GM21515 (cell line): ENCODE measurements at regions not wholly inside any gene's neighbourhood (a gene's known extent, or its start where the extent isn't known, plus 50 kb on each side); places are given as distances from the start of the nearest gene placed in this dataset.
"Not testable (repeated sequence)": the region's sequence is repeated elsewhere in the genome, so short reads cannot be mapped to it uniquely, and the experiment has no call there.

ENCODE experiments used
- ATAC-seq: cut with Tn5 transposase; IDR thresholded peaks from one replicate; pipeline ENCODE4 v1.9.1; 2021; ENCODE audit not compliant: unreplicated experiment

GRCh38 chr7:46134385-46134784, 213.3 kb upstream of the IGFBP3 start:
- ATAC-seq = no peak

DNA sequence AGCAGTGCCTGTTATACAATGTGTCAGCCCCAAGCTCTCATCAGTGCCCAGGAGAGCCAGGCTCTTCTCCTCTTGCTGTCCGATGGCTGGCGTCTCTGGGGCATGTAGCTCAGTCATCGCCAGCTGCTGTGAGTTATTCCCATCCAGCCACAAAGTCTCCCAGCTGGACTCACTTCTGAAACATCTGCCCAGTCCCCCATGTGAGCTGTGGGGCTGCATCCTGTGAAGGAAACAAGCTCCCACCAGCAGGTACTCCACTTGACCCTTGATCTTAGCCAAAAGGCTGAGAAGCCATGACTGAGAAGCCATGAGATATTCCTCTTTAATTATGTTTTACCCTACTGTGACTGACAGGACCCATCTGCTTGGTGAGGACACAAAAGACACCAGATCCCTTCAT, 212.7 kb upstream of the IGFBP3 start:
- no peak for ATAC-seq

DNA sequence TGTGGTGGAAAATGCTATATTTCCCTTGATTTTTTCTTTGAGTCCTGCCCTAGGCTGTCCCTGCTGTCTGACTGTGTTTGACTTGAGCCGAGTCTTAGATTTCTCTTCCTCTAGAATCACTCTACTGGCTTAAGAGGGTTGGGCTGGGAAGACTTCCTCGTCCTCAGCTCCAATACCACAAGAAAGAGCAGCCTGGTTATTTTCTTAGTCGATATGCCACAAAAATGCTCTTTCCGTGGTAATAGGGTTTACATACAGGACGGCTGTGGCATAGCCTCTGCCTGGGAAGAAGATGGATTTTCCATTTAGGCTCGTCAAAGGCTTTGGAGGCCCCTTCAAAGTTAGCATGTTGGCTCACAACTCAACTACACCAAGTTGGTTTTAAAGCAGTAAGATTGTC, 212.0 kb upstream of the IGFBP3 start:
- ATAC-seq = no peak

GRCh38 chr7:46131916-46132795, 211.1 kb upstream of the IGFBP3 start:
- no peak for ATAC-seq

GRCh38 chr7:46129831-46130230, 208.8 kb upstream of the IGFBP3 start:
- ATAC-seq = no peak

DNA sequence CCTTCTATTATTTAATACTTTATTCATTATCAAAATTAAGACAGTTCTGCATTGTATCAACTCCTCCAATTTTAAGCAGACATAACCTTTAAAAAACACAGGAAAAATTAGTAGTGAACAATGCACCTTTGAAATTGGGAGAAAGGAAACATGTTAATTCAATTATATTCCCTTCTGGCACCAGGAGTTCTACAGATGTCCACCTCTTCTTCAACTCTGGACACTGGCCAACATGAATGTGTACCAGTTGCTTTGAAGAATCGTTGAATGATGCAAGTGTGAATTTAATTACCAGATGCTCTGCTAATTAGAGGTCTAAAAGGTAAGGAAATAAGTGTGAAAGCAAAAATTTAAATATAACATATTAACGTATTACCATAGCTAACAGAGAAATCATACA, 206.7 kb upstream of the IGFBP3 start:
- ATAC-seq = no peak

DNA sequence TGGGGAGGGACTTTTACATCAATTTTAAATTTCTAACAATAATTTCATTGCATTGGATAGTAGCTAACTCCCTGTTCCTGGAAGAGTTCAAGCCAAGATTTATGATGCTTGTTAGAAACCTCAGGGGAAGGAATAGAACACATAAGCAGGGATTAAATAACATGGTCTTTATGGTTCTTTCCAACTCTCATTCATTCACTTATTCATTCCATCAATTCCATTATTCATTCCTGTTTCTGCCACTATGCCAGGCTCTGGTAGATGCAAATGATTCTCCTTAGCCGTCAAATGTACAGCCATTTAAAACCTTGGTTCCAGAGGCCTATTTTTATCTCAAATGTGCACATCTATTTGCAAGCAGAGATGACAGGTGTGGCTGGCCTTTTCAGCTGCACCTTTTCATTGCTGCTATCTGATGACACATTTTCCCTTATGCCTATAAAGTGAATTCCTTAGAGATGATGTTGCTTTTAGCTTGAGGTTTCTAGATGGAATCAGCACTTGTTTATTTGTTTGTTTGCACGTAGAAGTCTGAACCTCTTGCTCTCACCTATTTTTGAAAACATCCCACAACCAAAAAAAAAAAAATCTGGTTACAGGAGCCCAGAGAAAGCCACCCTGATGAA, 205.7 kb upstream of the IGFBP3 start:
- no peak for ATAC-seq

DNA sequence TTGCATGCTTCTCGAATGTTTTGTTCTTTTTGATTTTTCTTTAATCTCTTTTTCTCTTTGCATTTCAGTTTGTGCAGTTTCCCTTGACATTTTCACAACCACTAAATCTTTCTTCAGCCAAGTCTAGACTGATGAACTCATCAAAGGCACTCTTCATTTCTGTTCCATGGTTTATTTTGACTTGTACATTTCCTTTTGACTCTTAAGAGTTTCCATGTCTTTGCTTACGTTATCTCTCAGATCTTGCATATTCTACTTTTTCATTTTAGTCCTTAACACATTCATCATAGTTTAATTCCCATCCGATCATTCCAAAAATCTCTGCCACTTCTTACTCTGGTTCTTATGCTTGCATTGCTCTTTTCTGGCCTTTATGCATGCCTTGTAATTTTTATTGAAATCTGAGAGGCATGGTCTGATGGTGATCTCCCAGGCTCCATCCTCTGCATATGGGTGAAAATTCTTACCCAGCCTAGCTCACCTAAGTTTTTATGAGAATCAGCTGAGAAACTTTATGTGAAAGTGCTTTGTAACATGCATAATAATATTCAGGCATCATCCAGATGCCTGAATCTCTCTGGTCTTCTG, 202.8 kb upstream of the IGFBP3 start:
- no peak for ATAC-seq

DNA sequence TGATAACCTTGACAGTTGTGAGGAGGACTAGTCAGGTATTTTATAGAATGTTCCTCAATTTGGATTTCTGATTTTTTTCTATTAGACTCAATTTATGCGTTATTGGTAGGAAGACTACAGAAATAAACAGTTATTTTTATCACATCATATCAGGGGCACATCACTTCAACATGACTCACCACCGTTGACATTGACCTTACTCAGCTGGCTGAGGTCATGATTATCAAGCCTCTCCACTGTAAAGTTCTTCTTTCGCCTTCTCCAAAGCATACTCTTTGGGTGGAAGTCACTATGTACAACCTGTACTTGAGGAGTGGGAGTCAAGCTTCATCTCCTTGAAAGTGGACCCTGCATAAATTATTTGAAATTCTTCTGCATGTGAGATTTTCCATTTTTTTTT, 194.3 kb upstream of the IGFBP3 start:
- no peak for ATAC-seq

- ATAC-seq = no peak
These were observed 188.4 kb upstream of the IGFBP3 start for GRCh38 chr7:46109437-46109836.

- ATAC-seq = no peak
These were observed 187.2 kb upstream of the IGFBP3 start for GRCh38 chr7:46108272-46108671.

DNA sequence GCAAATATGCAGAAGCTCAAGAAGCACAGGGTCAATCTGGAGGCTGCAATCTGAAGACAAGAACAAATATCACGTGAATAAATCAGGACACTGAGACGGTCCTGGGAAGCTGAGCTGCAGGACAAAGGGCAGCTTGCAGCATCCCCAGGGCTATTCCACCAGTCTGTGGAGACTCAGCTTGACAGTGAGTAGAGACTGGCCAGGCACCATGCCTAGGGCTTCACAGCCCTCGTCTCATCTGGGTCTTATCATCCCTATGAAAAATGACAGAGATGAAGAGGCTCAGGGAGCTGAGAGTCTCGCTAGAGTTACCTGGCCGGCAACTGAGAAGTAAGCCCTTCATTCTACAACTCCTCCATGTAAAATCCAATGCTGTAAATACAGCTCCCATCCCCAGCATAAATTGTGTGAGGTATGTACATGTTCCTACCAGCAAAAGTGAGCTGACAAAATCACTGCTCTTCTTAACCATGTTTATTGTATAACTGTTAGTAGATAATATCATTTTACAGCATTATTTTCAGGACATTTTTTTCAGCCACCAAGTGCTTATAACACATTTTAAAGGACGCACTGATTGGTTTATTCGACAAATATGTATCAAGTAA, 186.6 kb upstream of the IGFBP3 start:
- ATAC-seq = no peak

DNA sequence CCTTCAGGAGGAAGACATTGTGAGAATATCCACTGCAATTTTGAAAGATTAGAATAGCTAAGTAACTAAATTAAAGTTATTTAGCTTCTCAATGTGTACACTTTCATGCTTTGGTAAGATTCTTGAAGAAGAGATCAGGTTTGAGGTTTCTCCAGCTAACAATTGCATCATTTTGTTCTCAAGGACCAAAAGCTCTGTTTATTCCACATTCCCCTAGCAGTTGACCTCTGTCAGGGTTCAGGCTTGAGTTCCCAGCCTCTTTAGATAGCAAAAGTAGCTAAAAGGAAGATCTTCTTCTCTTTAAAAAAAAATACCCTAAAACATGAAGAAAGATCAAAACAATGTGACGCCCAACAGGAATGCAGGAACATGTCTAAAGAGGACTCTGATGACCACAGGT, 179.4 kb upstream of the IGFBP3 start:
- no peak for ATAC-seq

DNA sequence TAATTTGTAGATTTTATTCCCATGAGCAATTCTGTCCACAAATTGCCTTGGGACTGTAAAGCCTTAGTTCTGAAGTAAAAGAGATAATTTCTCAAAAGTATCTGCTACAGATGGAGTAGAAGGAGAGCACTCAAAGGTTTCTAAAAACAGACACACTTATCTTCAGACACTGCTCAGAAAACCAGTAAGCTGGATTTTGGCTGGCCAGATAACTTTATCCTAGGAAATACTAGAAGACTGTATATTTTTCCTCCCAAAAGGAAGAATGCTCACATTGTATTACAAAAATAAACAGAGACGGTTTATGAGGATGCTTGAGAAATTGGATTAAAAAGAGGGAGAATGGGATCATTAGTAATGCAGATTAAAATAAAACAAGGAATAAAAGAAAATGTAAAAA, 178.0 kb upstream of the IGFBP3 start:
- ATAC-seq = no peak

GRCh38 chr7:46091071-46091470, 170.0 kb upstream of the IGFBP3 start:
- no peak for ATAC-seq

GRCh38 chr7:46089281-46089680, 168.2 kb upstream of the IGFBP3 start:
- ATAC-seq = no peak

DNA sequence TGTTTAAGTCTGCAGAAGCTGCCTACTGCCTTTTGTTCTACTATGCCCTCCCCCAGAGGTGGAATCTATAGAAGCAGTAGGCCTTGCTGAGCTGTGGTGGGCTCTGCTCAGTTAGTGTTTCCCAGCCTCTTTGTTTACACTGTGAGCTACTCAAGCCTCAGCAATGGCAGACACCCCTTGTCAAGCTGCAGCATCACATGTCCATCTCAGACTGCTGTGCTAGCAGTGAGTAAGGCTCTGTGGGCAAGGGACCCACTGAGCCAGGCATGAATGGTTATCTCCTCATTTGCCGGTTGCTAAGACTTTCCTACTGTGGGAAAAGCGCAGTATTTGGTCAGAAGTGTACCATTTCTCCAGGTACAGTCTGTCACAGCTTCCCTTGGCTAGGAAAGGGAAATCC, 167.4 kb upstream of the IGFBP3 start:
- ATAC-seq = not testable (repeated sequence)

GRCh38 chr7:46080595-46081159, 159.6 kb upstream of the IGFBP3 start:
- no peak for ATAC-seq

GRCh38 chr7:46079421-46079820, 158.3 kb upstream of the IGFBP3 start:
- no peak for ATAC-seq

DNA sequence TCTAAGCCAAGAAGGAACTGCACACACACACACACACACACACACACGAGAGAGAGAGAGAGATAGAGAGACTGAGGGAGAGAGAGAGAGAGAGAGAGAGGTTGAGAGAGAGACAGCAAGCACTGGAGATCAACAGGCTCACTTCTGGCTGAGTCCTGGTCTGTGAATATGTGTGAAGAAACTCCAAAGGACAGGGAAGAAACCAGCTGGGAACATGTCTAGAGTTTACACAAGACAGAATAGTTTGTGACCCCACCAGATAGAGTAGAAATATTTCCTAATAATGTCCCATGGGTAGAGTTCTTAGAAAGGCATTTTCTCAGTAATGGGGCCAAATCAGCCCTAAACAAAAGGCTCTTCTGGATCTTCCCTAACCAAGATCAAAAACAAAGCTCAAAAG, 155.5 kb upstream of the IGFBP3 start:
- no peak for ATAC-seq

DNA sequence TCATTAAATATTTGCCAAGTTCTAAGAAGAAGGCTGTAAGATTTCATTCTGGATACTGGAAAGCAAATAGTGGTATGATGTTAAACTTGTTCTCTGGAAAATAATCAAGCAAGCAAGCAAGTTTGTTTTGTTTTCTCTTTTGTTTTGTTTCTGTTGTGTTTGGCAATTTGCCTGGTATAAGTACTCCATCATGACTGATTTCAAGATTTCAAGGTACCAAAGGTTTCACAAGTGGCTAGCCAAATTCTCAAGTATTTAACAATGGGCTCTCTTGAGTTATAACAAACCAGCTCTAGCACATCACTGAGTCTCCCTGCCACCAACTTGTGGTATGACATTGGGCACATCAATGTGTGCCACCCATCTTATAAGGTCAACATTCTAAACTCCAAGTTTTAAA, 151.7 kb upstream of the IGFBP3 start:
- no peak for ATAC-seq

- no peak for ATAC-seq
These were observed 150.5 kb upstream of the IGFBP3 start for GRCh38 chr7:46071601-46072000.
